OCI-LY3 (cell line): ENCODE measurements at regions not wholly inside any gene's neighbourhood (a gene's known extent, or its start where the extent isn't known, plus 50 kb on each side); places are given as distances from the start of the nearest gene placed in this dataset.

Source experiments
- EZH2phosphoT487 ChIP-seq: fragments of 200-600 bp; shearing (Covaris generic); IDR thresholded peaks from 2 replicates; pipeline ENCODE4 v1.6.1; 2018; ENCODE audit warnings: antibody characterized with exemption, mixed run types, low read depth
- TF ChIP-seq, protein P1 (sequence below): fragments of 200-600, 300-600 bp; sonication (generic); IDR thresholded peaks from 2 replicates; pipeline ENCODE4 v1.5.1; 2014; ENCODE audit warnings: antibody characterized with exemption, low read length, low read depth

DNA sequence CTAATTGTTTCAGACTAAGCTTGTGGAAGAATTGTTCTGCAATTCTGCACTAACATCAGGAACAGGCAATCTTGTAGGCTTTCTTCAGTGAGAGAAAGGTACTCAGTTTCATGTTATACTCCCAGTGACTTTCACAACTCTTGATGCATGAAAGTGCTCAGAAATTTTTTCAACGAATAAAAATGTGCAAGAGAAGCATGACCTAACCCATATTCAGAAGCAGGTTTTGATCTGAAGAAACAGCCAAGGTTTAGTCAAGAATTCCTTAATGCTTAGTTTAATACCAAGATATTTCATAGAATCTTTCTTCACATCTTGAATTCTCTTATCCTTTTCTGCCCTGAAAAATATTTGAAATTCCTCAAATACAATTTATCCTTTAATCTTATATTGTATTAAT is 197.2 kb upstream of the CSNK1A1L start:
- TF ChIP-seq, protein P1, sequence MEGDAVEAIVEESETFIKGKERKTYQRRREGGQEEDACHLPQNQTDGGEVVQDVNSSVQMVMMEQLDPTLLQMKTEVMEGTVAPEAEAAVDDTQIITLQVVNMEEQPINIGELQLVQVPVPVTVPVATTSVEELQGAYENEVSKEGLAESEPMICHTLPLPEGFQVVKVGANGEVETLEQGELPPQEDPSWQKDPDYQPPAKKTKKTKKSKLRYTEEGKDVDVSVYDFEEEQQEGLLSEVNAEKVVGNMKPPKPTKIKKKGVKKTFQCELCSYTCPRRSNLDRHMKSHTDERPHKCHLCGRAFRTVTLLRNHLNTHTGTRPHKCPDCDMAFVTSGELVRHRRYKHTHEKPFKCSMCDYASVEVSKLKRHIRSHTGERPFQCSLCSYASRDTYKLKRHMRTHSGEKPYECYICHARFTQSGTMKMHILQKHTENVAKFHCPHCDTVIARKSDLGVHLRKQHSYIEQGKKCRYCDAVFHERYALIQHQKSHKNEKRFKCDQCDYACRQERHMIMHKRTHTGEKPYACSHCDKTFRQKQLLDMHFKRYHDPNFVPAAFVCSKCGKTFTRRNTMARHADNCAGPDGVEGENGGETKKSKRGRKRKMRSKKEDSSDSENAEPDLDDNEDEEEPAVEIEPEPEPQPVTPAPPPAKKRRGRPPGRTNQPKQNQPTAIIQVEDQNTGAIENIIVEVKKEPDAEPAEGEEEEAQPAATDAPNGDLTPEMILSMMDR = no peak
- TF ChIP-seq EZH2phosphoT487 = no peak
